PFSK-1 (cell line): ENCODE measurements at regions not wholly inside any gene's neighbourhood (a gene's known extent, or its start where the extent isn't known, plus 50 kb on each side); places are given as distances from the start of the nearest gene placed in this dataset.

Source experiments
- FOXP2 ChIP-seq: optimal IDR thresholded peaks from 2 replicates; pipeline ENCODE3; 2011; ENCODE audit warnings: borderline replicate concordance, control low read depth, inconsistent platforms; ENCODE audit not compliant: insufficient read depth; ENCODE audit errors: extremely low read length, extremely low read depth
- POLR2AphosphoS5 ChIP-seq: IDR thresholded peaks from 2 replicates; pipeline ENCODE4 v1.6.1; 2012; ENCODE audit warnings: low read depth, mild to moderate bottlenecking, control low read depth, low read length, moderate library complexity
- REST ChIP-seq, 2 experiments: IDR thresholded peaks; 2 replicates each; pipeline versions ENCODE4 v1.6.1 to v1.8.0; 2011 to 2012; ENCODE audit warnings: low read depth in 2 of 2, low read length in 2 of 2, control low read depth in 1 of 2, inconsistent platforms in 1 of 2, mild to moderate bottlenecking in 1 of 2, moderate library complexity in 1 of 2; ENCODE audit not compliant: insufficient read depth in 1 of 2
- SIN3A ChIP-seq: IDR thresholded peaks from 2 replicates; pipeline ENCODE4 v1.6.1; 2012; ENCODE audit warnings: mild to moderate bottlenecking, low read length, moderate library complexity, borderline replicate concordance; ENCODE audit not compliant: insufficient read depth
- TAF1 ChIP-seq: IDR thresholded peaks from 2 replicates; pipeline ENCODE4 v1.6.1; 2012; ENCODE audit warnings: low read length, control low read depth, borderline replicate concordance; ENCODE audit not compliant: insufficient read depth

- TF ChIP-seq REST (IDR thresholded peaks at IDR 0.05; ENCODE audit: insufficient read depth in 1 of 2, low read depth in 2 of 2, low read length in 2 of 2) (no peak), FOXP2 (no peak), SIN3A (no peak), TAF1 (no peak), POLR2AphosphoS5 (no peak)
These were observed 68.0 kb upstream of the KLF6 start for GRCh38 chr10:3853016-3853415.

GRCh38 chr10:3852147-3852904 is 67.3 kb upstream of the KLF6 start:
- TF ChIP-seq FOXP2 = no peak
- TF ChIP-seq SIN3A = no peak
- TF ChIP-seq POLR2AphosphoS5 = no peak
- TF ChIP-seq REST (IDR thresholded peaks at IDR 0.05; ENCODE audit: insufficient read depth in 1 of 2, low read depth in 2 of 2, low read length in 2 of 2) = no peak
- no peak for TF ChIP-seq TAF1

GRCh38 chr10:3850999-3851937 is 66.3 kb upstream of the KLF6 start:
- TF ChIP-seq SIN3A (no peak), FOXP2 (no peak), REST (IDR thresholded peaks at IDR 0.05; ENCODE audit: insufficient read depth in 1 of 2, low read depth in 2 of 2, low read length in 2 of 2) (no peak), POLR2AphosphoS5 (no peak), TAF1 (no peak)

GRCh38 chr10:3848775-3849635 is 64.0 kb upstream of the KLF6 start:
- no peak for TF ChIP-seq POLR2AphosphoS5
- no peak for TF ChIP-seq SIN3A

- no peak for TF ChIP-seq REST (IDR thresholded peaks at IDR 0.05; ENCODE audit: insufficient read depth in 1 of 2, low read depth in 2 of 2, low read length in 2 of 2)
- TF ChIP-seq FOXP2 = no peak
- TF ChIP-seq SIN3A = no peak
These were observed 63.2 kb upstream of the KLF6 start for GRCh38 chr10:3848005-3848774.
